Right kidney (tissue), 1 donor: ENCODE measurements at regions not wholly inside any gene's neighbourhood (a gene's known extent, or its start where the extent isn't known, plus 50 kb on each side); places are given as distances from the start of the nearest gene placed in this dataset.

ENCODE experiments used
- DNase-seq: peaks from one replicate; pipeline ENCODE4 v3.0.0-alpha.2; 2016

DNA sequence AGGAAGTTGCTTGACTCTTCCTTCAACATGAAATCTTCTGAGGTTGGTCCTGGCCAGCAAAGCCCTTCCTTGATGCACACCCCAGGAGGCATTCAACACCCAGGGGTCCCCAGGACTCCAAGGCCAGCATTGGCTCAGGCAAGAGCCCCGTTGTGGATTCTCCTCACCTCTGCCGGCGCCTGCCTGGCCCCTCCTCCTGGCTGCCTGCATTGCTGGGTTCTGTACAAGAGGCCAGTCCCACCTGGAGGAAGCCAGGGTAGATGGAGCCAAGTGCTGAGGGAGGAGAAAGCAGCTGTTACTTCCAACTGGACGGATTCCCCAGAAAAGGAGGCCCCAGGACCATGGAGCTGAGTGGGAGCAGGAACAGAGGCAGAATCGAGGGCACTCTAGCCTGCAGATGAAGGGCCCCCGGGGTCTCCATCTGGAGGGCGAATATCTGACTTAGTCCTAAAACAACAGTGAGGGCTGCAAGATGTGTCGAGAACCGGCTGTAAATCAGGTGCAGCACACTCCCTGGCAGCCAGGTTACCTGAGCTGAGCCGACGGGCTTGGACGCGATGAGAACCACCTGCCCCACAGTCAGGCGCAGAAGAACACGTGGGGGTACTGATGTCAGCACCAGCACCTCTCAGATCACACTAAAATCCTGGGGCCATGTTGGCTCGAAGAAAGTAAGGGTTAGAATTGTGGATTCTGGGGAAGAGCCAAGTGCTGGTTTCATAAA lies 399.6 kb upstream of the SALL3 start:
- DNase-seq = no peak

DNA sequence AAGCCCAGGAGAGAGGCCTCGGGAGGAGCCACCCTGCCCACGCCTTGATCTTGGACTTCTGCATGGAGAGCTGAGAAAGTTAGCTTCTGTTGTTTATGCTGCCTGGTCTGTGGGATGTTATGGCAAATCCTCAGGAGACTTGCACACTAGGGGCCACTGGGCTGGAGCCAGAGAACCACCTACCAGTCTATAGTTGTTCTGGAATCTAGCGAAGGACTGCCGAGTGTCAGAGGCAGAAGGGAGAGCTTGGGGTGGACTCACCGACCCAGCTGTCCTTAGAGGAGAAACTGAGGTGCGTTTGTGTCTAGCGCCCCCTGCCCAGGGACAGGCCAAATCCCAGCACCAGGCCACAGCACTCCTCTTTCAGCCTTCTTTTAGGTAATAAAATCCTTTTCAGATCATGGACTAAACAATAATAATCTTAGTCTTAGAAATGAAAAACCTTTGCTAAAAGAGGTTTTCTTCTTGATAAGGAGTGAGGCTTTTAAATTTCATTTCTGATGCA lies 398.7 kb upstream of the SALL3 start:
- no peak for DNase-seq

DNA sequence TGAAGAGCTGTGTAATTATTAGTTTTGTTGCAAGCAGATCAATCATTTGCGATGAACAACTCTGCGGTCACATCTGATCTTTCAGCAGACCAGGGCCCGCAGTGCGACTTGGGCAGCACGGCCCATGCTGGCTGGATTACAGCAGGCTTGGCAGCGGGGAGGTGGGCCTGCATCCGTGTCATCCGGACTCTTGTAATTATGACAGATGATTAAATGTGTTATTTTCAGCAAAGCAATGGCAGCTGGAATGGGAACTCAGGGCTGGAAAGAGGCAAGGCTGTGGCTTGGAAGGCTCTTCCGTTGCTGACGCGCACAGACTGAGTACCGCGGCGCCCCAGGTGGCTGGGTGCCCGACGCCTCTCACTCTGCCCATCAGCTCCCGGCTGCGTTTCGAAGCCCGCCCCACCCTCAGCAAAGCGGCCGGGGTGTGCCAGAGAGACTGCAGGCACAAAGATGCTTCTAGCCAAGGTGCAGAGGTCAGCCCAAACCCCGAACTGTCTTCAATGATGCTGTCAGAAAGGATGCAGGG lies 397.4 kb upstream of the SALL3 start:
- DNase-seq = no peak

DNA sequence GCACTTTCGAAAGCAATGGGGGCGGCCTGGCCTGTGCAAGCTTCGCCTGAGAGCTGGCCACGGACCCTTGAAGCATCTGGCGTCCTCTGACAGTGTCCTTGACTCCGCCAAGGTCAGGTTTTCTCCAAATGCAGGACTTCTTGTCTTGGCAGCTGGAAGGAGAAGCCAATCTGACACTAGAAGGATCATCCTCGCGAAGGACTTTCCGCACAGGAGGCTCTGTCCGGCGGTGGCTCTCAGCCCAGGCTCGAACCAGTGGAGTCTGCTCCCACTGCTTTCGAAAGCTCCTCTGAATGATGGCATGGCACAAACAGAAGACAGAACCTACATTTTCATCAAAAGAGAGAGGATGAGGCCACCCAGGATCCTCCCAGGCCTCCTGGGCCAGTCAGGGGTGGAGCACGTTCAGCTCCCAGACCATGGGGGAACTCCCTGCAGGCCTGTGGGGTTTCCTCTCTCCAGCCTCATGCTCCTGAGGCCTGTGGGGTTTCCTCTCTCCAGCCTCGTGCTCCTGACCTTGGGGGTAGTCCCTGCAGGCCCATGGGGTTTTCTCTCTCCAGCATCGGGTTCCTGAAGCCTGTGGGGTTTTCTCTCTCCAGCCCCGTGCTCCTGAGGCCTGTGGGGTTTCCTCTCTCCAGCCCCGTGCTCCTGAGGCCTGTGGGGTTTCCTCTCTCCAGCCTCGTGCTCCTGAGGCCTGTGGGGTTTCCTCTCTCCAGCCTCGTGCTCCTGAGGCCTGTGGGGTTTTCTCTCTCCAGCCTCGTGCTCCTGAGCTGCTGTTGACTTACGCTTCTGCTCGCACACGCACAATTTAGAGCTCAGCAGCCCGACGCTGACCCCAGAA lies 396.5 kb upstream of the SALL3 start:
- no peak for DNase-seq

DNA sequence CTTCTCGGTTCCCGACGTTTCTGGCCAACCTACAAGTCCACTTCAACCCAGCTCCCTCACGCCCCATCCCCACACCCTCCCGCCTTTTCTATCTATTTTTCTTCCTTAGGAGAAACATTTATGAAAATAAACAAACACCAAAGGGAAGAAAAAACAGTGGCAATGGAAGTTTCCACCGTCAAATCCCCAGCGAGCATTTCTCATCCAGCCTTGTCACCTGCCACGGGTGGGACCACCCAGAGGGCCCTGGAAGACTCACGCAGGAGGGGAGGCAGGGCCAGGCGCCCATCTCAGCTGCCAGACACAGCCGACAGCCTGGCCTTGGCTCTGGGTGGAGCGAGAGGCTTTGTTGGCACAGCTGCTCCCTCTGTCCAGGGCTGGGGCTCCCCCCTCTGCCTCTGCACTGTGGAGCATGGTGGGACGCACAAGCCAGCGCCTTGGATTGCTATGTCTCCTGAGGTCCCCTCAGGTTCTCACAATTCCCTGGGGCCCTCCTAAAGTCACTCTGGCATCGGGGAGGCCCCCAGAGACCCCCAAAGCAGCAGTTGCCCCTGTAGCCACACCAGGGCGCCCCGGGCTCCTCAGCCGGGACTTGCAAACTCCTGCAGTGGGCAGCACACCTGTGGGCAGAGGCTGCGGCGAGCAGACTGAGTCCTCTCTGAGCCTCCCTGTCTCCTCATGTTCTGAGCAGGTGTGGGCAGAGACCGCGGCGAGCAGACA lies 395.7 kb upstream of the SALL3 start:
- no peak for DNase-seq

DNA sequence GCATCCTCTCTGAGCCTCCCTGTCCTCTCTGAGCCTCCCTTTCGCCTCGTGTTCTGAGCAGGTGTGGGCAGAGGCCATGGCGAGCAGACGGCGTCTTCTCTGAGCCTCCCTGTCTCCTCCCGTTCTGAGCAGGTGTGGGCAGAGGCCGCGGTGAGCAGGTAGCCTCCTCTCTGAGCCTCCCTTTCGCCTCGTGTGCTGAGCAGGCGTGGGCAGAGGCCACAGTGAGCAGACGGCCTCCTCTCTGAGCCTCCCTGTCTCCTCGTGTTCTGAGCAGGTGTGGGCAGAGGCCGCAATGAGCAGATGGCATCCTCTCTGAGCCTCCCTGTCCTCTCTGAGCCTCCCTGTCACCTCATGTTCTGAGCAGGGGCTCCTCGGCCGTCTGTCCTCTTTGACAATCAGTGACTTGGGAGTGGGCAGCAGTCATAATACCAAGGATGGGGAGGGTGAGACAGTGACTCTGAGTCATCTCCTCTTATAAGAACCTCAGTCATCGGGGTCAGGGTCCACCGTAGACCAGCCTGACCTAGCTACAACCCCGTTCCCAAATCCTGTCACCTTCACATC lies 395.1 kb upstream of the SALL3 start:
- no peak for DNase-seq

DNA sequence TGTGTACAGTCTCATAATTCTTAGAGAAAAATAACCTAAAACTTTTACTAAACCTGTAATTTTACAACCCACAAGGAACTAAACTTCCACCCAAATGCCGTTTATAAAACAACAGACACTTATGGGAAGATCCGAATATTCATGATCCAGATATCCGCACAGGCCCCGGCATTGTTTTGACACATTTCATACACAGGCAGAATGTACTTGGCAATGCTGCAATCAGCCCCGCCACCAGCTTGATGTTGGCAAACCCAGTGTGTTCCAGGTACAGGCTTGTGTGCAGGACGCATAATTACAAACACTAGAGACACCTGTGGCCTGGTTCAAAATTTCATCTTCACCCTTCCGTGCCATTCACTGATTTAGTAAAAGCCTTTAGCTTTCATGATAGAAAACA lies 393.0 kb upstream of the SALL3 start:
- DNase-seq = no peak

DNA sequence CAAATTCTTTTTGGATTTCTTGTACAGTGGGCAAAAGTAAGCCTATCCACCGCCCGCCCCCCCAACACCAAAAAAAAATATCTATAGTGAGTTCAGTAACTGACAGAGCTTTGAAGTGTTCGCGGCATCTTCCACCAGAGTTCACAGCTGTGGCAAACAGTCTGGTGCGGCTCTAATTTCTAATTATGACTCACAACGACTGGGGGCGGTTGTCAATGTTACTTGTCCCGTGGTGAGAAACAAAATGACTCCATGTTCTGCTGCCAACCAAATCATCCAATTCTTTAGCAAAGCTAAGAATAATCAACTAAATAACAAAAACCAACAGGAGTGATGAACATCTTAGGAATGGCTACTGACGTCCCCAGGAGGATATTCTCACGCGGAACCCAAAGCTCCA lies 392.5 kb upstream of the SALL3 start:
- DNase-seq = no peak

DNA sequence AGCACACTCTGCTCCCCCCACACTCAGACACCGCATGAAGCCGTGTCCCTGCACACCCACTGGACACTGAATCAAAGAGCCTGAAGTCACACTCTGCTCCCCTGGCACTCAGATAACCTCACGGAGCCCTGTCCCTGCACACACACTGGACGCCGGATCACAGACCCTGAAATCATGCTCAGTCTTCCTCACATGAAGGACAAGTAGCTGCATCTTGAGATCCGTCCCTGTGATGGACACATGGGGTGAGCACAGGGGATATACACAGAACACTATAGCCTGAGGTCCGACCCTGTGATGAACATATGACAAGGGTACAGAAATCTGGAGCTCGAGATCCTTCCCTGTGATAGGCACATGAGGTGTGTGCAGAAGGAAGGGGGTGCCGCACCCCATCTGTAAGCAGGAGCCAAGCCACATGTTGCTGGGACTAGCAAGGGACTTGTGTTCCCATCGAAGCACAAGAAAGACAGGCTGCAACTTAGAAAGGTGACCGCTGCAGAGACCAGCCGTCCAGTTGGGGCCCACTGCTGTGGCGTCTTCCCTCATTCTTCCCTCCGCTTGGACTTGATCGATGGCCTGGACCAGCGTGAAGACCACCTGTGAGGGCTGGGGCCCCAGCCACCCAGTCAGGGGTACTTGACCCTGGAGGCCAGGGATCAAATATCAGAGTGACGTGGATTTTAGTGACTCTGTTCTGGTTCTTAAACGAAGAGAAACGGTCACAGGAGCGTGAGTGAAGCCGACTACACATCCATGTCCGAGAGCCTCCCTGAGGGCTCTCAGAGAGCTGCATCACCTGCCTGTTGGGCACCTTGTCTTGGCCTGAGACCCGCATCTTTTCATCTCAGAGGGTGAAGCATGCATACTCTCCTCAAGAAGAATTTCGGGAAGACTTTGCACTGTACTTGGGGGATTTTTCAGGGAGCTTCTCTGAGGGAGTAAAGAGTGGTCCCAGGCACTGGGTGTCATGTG lies 391.7 kb upstream of the SALL3 start:
- DNase-seq = no peak

DNA sequence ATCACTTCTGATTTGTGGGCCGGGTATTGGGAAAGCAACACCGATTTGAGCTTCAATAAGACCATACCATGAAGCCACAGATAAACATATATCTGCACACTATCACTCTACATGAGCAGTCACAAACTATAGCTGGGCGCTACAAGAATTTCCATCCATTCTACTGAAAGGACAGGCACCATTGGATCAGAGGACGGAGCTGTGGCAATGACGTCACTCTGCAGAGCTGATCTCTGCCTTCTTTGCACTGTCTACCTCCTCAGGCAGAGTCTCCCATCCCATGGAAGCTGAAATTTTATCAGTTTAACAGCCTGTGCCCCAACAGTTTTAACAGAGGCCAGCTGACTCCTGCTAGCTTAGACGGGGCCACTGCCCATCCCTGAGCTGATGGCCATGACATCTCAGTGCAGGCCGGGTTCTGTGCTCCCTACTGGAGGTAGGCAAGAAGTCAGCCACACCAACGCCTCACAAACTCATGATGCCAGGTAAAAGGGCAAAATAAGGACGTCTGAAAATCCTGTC lies 389.6 kb upstream of the SALL3 start:
- DNase-seq = no peak

DNA sequence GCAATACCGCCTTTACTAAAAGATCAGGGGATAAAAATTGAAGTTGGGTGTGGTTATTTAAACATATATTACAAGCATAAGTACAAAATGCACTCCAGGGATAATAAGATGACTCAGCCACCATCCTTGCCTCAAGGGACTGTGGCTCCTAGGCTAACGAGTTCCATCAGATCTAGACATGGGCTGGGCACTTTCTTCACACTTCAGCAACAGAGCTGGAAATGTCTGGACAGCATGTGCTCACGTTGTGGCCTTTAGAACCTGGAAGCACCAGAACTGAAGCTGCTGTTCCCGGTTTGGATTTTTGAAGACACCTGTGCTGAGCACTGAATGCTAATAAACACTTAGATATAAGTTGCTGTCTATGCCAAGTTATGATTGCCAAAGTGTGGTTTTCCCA lies 384.2 kb upstream of the SALL3 start:
- no peak for DNase-seq

DNA sequence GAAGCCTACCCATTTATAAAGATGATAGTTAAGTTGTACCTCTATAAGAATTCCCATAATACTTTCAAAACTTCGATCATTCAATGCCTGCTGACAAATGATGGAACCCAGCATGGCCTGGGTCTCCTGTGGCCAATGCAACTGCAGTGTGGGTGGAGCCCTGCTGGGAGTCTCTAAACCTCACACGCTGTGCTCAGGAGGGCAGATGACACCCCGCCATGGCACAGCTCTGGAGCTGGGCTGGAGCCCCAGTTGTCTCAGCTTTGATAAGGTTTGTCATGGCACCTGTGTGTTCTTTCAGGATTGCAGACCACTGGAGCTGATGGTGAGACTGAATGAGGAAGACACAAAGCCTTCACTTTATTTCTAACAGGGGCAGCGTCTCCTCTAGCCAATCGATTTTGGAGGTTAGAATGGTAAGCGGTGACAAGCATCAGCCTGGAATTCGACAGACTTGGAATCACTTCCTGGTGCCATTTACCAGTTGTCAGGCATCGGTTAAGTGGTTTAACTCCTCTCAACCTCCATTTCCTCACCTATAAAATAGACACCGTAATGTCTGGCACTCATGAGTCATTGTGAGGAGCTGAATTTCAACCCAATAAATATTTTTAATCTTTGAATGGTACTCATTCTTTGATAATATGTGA lies 383.6 kb upstream of the SALL3 start:
- DNase-seq = no peak

DNA sequence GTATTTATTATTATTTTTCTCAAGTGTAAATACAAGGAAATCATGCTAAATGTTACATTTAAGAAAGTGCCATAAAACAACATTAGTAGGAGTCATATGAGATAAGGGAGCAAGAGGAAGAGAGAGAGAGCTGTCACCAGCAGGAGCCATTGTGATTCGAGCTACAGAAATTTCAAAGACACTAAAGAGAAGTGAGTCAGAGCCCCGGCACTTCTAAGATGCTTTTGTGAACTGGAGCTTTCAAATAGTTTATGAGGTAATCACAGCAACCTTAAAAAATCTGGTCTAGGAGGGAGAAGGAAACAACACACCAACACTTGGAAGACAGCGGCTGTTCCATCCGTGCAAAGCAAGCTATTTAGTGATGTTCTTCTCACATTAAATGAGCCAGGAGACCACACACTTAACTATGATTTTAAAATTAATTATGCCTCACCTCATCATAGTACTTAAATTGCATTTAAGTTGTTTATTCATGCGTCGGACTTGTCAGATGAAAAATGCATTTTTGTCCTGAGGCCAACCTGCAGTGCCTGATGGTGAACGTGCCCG lies 382.7 kb upstream of the SALL3 start:
- DNase-seq = no peak

DNA sequence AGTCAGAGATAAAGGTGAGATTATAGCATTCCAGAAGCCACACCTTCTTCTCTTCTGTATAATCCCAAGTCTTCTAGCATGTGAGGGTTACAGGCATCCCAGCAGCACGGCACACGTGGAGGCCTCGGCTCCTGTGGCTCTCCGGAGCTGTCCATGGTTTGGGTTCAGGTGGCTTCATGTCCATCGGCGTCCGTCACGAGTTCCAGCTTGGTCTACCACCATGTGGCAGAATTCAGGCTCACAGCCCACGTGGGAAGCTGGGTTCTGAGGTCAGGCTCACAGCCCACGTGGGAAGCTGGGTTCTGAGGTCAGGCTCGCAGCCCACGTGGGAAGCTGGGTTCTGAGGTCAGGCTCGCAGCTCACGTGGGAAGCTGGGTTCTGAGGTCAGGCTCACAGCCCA lies 378.3 kb upstream of the SALL3 start:
- DNase-seq = no peak

DNA sequence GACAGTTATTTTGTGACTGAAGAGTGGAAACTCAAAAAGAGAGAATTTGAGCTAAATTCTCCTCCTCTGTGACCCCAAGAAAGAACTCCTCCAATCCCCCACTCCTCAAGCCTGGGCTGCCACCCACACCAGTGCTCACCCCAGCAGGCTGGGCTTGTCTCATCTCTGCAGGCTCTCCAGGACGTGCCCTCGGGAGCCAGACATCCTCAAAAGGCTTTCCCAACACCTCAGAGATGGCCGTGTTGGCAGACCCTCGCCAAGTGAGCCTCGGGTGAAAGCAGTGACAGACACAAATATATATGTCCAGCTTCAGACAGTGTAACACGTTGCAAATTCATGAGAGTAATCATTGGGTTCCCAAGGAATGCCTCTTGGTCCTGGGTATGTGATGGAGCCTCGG lies 377.7 kb upstream of the SALL3 start:
- no peak for DNase-seq

DNA sequence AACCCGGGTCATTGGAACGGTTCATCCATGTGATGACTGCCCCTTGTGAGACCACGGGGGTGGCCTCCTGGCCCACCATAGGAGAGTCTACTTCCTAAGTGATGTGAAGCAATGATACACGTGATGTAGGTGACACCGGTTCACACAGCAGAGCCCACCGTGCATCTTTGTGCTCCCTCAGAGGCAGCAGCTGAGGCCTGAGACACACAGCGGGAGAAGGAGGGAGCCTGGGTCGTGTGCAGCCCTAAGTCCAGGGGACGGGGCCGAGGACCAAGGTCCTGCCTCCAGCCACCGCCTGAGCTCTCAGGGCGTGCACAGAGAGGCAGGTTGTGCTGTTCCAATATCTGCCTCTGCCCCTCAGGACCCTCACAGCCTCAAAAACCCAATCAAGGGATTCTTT lies 377.2 kb upstream of the SALL3 start:
- DNase-seq = no peak

DNA sequence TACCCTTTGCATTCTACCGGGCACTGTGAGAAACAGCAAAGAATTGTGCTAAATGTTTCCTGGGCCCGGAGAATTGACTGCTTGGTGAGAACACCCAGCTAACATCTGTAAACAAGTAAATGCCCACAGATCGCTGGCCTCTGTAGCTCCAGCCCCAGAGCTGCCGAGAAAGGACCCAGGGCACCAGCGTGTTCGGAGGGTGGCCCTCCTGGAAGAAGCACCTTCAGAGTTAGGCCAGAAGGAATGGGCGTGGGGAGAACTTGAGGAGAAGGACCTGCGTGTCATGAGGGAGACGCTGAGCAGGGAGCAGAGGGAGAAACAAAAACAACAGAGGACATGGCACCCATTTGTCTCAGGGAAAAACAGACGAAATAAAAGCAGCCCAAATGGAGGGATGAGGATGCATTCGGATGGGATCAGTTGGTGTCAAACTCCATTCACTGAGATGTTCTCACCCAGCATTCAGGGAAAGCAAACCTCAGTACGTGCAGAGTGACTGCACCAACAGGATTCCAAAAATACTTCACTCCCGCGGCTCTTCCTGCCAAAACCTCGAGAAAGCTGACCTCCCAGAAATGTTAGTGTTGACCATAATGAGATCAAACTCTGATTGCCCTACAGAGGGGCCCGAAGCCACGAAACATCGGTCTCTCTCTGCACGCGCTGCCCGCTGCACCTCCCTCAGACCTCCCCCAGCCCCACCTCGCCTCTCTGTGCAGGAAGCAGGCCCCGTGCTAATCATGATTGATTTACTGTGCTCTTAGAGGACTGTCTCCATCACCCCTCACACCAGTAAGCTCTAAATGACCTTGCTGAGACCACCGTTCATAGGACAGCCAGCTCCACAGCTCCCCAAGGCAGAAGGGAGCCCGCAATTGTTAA lies 376.3 kb upstream of the SALL3 start:
- DNase-seq = no peak

DNA sequence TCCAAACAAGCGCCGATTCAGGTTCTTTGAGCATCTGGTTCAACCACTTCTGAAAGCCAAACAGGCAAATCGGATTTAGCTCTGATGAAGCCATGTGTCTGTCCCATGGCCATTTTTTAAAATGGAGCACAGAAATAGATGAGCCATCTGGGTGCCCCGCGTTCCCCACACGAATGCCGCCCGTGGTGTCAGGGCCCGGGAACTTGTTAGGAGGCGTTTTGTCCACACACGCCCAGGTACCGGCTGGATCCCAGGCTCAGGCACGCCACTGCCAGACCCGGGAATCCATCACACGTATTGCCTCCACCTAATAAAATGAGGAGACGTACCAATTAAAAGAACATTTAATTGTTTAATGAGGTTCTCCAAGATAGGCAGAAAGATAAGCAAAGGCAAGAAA lies 374.4 kb upstream of the SALL3 start:
- DNase-seq = no peak

DNA sequence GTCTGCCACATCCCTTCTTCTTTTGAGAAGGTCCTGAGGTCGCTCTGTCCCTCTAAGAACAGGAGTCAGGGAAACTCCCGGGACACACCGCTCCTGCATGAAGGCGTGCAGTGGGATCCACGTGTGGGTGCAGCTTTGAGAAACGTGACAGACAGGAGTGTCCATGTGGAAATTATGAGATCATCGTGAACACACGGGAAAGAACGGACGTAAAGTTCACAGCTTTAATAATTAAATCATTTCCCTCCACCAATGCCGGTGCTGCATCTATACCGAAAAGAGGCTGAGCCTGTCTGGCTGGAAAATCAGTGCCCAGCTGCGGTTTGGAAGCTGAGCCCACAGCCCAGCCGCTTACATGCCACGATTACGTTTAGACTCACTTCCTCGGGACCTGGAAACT lies 372.4 kb upstream of the SALL3 start:
- no peak for DNase-seq
